ENCODE measurements at regions not wholly inside any gene's neighbourhood (a gene's known extent, or its start where the extent isn't known, plus 50 kb on each side); places are given as distances from the start of the nearest gene placed in this dataset.

- TF ChIP-seq YY1 (IDR thresholded peaks at IDR 0.05) (no peak), CTCF (IDR thresholded peaks at IDR 0.05; ENCODE audit: low read depth, low read length, missing input control) (no peak), RAD21 (IDR thresholded peaks at IDR 0.05) (no peak), SP1 (IDR thresholded peaks at IDR 0.05) (no peak), HNF4G (IDR thresholded peaks at IDR 0.05) (no peak), ZBTB33 (IDR thresholded peaks at IDR 0.05) (no peak)
- TF ChIP-seq, protein P1, sequence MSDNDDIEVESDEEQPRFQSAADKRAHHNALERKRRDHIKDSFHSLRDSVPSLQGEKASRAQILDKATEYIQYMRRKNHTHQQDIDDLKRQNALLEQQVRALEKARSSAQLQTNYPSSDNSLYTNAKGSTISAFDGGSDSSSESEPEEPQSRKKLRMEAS (IDR thresholded peaks at IDR 0.05) = no peak
These were observed 57.6 kb upstream of the APOBEC4 start for GRCh38 chr1:183710734-183711133.

Measured in liver (tissue), 3 donors.